Progenitor cell of endocrine pancreas (in vitro differentiated cells): ENCODE measurements at regions not wholly inside any gene's neighbourhood (a gene's known extent, or its start where the extent isn't known, plus 50 kb on each side); places are given as distances from the start of the nearest gene placed in this dataset.

Experiments
- DNase-seq: peaks from one replicate; pipeline ENCODE4 v3.0.0; 2021; ENCODE audit warnings: low spot score; ENCODE audit not compliant: unreplicated experiment
- H3K27ac Mint-ChIP-seq: 2 replicates; pipeline ENCODE4 v1.8.0; 2021; ENCODE audit warnings: mild to moderate bottlenecking, moderate library complexity, mixed read lengths
- H3K27me3 Mint-ChIP-seq: 2 replicates; pipeline ENCODE4 v1.8.0; 2021; ENCODE audit warnings: mixed read lengths
- H3K36me3 Mint-ChIP-seq: 2 replicates; pipeline ENCODE4 v1.8.0; 2022; ENCODE audit warnings: mixed read lengths; ENCODE audit not compliant: insufficient read depth
- H3K4me1 Mint-ChIP-seq: 2 replicates; pipeline ENCODE4 v1.8.0; 2021; ENCODE audit warnings: low read depth, mixed read lengths
- H3K4me3 Mint-ChIP-seq: 2 replicates; pipeline ENCODE4 v1.8.0; 2021; ENCODE audit warnings: low read depth, mild to moderate bottlenecking, moderate library complexity, mixed read lengths
- H3K9me3 Mint-ChIP-seq: 2 replicates; pipeline ENCODE4 v1.8.0; 2021; ENCODE audit warnings: low read depth, mixed read lengths
- TF ChIP-seq, protein P1 (sequence below): fragments of 200-600 bp; sonication (generic); IDR thresholded peaks from one replicate; pipeline ENCODE4 v1.5.0; 2021; ENCODE audit warnings: antibody characterized with exemption, mild to moderate bottlenecking; ENCODE audit not compliant: unreplicated experiment

DNA sequence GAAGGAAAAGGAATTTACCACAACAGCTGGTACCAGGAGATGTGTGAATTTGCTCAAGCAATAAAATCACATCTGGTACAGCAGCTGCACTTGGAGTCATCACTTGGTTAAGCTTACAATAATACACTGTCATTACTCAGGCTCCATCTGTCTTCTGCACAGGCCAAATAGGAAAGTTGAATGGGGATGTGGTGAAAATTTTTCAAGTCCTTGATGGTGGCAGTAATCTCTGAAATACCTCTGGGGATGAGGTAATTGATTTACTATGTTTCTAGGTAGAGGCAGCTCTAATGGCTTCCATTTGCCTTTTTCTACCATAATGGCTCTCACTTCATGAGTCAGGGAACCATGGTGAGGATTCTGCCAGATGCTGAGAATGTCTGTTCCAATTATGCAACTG lies 206.8 kb upstream of the ATP10B start:
- no peak overlapping the region for H3K27ac Mint-ChIP-seq
- H3K4me1 Mint-ChIP-seq, result no peaks in the 10 kb centered on the region
- no peaks in the 10 kb centered on the region for H3K36me3 Mint-ChIP-seq
- no peaks in the 10 kb centered on the region for H3K9me3 Mint-ChIP-seq
- TF ChIP-seq, protein P1, sequence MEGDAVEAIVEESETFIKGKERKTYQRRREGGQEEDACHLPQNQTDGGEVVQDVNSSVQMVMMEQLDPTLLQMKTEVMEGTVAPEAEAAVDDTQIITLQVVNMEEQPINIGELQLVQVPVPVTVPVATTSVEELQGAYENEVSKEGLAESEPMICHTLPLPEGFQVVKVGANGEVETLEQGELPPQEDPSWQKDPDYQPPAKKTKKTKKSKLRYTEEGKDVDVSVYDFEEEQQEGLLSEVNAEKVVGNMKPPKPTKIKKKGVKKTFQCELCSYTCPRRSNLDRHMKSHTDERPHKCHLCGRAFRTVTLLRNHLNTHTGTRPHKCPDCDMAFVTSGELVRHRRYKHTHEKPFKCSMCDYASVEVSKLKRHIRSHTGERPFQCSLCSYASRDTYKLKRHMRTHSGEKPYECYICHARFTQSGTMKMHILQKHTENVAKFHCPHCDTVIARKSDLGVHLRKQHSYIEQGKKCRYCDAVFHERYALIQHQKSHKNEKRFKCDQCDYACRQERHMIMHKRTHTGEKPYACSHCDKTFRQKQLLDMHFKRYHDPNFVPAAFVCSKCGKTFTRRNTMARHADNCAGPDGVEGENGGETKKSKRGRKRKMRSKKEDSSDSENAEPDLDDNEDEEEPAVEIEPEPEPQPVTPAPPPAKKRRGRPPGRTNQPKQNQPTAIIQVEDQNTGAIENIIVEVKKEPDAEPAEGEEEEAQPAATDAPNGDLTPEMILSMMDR, result no peak
- DNase-seq, result no peak
- no peak overlapping the region for H3K4me3 Mint-ChIP-seq
- no peaks in the 10 kb centered on the region for H3K27me3 Mint-ChIP-seq

GRCh38 chr5:161051920-161052500 lies 200.0 kb upstream of the ATP10B start:
- DNase-seq, result no peak
- TF ChIP-seq, protein P1, result no peak
- Mint-ChIP-seq H3K27me3 (no peaks in the 10 kb centered on the region), H3K4me1 (no peaks in the 10 kb centered on the region), H3K4me3 (no peak overlapping the region), H3K36me3 (no peaks in the 10 kb centered on the region), H3K27ac (no peak overlapping the region), H3K9me3 (no peaks in the 10 kb centered on the region)

DNA sequence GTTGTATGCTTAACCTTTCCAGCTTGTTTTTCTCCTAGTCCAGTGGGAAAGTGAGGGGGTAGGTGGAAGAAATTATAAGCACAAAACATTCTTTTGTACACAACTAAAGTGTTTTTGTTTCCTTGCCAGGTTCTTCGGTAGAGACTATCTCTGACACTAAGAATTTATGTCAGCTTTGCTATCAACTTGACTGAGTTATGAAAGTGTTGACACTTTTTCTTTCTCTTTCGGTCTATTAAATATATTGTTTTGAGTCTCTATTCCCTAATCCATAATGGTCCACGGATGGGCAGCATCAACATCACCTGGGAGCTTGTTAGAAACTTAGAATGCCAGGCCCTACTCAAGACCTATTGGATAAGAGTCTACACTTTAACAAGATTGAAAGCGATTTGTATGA lies 195.0 kb upstream of the ATP10B start:
- Mint-ChIP-seq H3K36me3 (no peaks in the 10 kb centered on the region), H3K27me3 (no peaks in the 10 kb centered on the region), H3K9me3 (no peaks in the 10 kb centered on the region), H3K27ac (no peak overlapping the region), H3K4me1 (peaks cover 5% of the 10 kb centered on the region), H3K4me3 (no peak overlapping the region)
- TF ChIP-seq, protein P1, result no peak
- DNase-seq, result no peak

- Mint-ChIP-seq H3K4me3 (no peak overlapping the region), H3K27ac (no peak overlapping the region), H3K9me3 (peaks cover 9% of the 10 kb centered on the region), H3K27me3 (no peaks in the 10 kb centered on the region), H3K4me1 (peaks cover 5% of the 10 kb centered on the region), H3K36me3 (no peaks in the 10 kb centered on the region)
- DNase-seq, result no peak
- TF ChIP-seq, protein P1, result no peak
Observed at GRCh38 chr5:161042862-161043261, 190.9 kb upstream of the ATP10B start.

GRCh38 chr5:161042443-161042842 lies 190.4 kb upstream of the ATP10B start:
- Mint-ChIP-seq H3K4me3 (no peak overlapping the region), H3K27me3 (no peaks in the 10 kb centered on the region), H3K27ac (no peak overlapping the region), H3K36me3 (no peaks in the 10 kb centered on the region), H3K9me3 (peaks cover 13% of the 10 kb centered on the region), H3K4me1 (peaks cover 5% of the 10 kb centered on the region)
- no peak for DNase-seq
- TF ChIP-seq, protein P1, result no peak
